ENCODE measurements at regions not wholly inside any gene's neighbourhood (a gene's known extent, or its start where the extent isn't known, plus 50 kb on each side); places are given as distances from the start of the nearest gene placed in this dataset.
"Not testable (repeated sequence)": the region's sequence is repeated elsewhere in the genome, so short reads cannot be mapped to it uniquely, and the experiment has no call there.

DNA sequence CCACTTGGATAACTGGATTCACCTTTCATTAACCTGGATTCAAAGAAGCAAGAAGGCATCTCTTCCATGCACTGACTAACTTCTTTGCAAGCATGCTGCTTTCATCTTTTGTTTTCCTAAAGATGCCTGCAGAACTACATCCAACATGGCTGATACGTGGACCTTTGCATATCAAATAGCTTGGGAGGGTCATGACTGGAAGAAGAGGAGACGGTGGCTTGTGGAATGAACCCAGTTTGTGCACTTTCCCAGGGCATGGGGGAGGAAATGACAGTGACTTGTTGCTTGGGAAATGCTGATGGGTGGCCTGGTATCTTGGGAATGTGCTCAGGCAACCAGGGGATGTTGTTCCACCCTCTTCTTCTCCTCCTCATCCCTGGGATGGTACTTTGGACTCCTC is 133.4 kb downstream of the TRIM43 start:
- TF ChIP-seq POLR2A (IDR thresholded peaks at IDR 0.05; ENCODE audit: low read length); GATA1 (IDR thresholded peaks at IDR 0.05; ENCODE audit: low read depth, low read length): not testable (repeated sequence)

Measured in erythroblast (primary cell).